Gastrocnemius medialis (tissue), 4 donors: ENCODE measurements at regions not wholly inside any gene's neighbourhood (a gene's known extent, or its start where the extent isn't known, plus 50 kb on each side); places are given as distances from the start of the nearest gene placed in this dataset.

Experiments used
- ATAC-seq, 2 donors: fragments of 150-250 bp; one replicate each; pipeline ENCODE4 v1.9.1; 2016
- DNase-seq, 2 donors: peaks; one replicate each; pipeline ENCODE4 v3.0.0-alpha.2; 2019
- H3K27ac ChIP-seq, 4 donors: fragments of 200-600 bp; sonication (generic); 1 replicate in 1 of 4; 2 replicates in 3 of 4; pipeline ENCODE4 v1.5.1; 2016 to 2018; ENCODE audit warnings: mild to moderate bottlenecking in 2 of 4, moderate library complexity in 1 of 4
- H3K27me3 ChIP-seq, 3 donors: fragments of 200-600 bp; sonication (generic) in 2 of 3; 1 replicate in 1 of 3; 2 replicates in 2 of 3; pipeline versions ENCODE4 v1.5.1 to v1.6.0; 2016 to 2019; ENCODE audit warnings: mild to moderate bottlenecking in 1 of 3, moderate library complexity in 1 of 3
- H3K36me3 ChIP-seq, 2 donors: fragments of 200-600 bp; sonication (generic) in 1 of 2; one replicate each; pipeline ENCODE4 v1.5.1; 2017 to 2018
- H3K4me1 ChIP-seq, 2 donors: fragments of 200-600 bp; sonication (generic) in 1 of 2; one replicate each; pipeline ENCODE4 v1.5.1; 2016 to 2017; ENCODE audit warnings: mild to moderate bottlenecking in 2 of 2
- H3K4me3 ChIP-seq, 4 donors: fragments of 200-600 bp; sonication (generic) in 3 of 4; 1 replicate in 1 of 4; 2 replicates in 3 of 4; pipeline ENCODE4 v1.5.1; 2016 to 2019; ENCODE audit warnings: mild to moderate bottlenecking in 2 of 4
- H3K9me3 ChIP-seq, 3 donors: fragments of 200-600 bp; sonication (generic) in 2 of 3; 1 replicate in 1 of 3; 2 replicates in 2 of 3; pipeline ENCODE4 v1.5.1; 2016 to 2019
- CTCF ChIP-seq, 5 experiments: fragments of 450-650 bp in 3 of 5; fragments of 200-600 bp in 2 of 5; sonication (generic) in 2 of 5; IDR thresholded peaks in 4 of 5; conservative IDR thresholded peaks in 1 of 5; 1 replicate in 4 of 5; 2 replicates in 1 of 5; pipeline ENCODE4 v1.5.1; 2016 to 2019; ENCODE audit warnings: antibody characterized with exemption in 5 of 5, mild to moderate bottlenecking in 3 of 5, moderate library complexity in 3 of 5
- POLR2A ChIP-seq, 2 donors: fragments of 450-650 bp; IDR thresholded peaks; one replicate each; pipeline ENCODE4 v1.6.1; 2017; ENCODE audit warnings: antibody characterized with exemption in 2 of 2, mild to moderate bottlenecking in 2 of 2, moderate library complexity in 2 of 2
- in situ Hi-C, 4 donors: fragments of 200-750 bp; cut with MboI; loops; one replicate each; pipeline versions ENCODE4 v1.15.0 to v1.8.0; 2017; ENCODE audit warnings: low sequenced_read_pairs in 4 of 4
- intact Hi-C: fragments of 100-400 bp; cut with DNase I; formaldehyde crosslinking; loops from one replicate; pipeline ENCODE4 v1.15.1; 2023; ENCODE audit warnings: low total_unique reads

GRCh38 chr16:86296256-86296655 lies 214.1 kb upstream of the FOXF1 start:
- Histone ChIP-seq H3K27ac (no peak overlapping the region), H3K4me1 (no peaks in the 10 kb centered on the region), H3K27me3 (peaks cover 54 to 71% (median 58%) of the 10 kb centered on the region in 3 donors), H3K9me3 (no peaks in the 10 kb centered on the region), H3K36me3 (no peaks in the 10 kb centered on the region), H3K4me3 (no peak overlapping the region)
- no peak for TF ChIP-seq POLR2A (IDR thresholded peaks at IDR 0.05)
- TF ChIP-seq CTCF (IDR thresholded peaks at IDR 0.05 in 4 of 5, conservative IDR thresholded peaks at IDR 0.05 in 1 of 5), result no peak
- intact Hi-C loops (no loop called here), in situ Hi-C loops (no loop called here)
- DNase-seq (no peak), ATAC-seq (no peak)

GRCh38 chr16:86297391-86297790 lies 212.9 kb upstream of the FOXF1 start:
- ATAC-seq (no peak), DNase-seq (no peak)
- no peaks in the 10 kb centered on the region for H3K9me3 ChIP-seq
- TF ChIP-seq POLR2A (IDR thresholded peaks at IDR 0.05), result no peak
- TF ChIP-seq CTCF (IDR thresholded peaks at IDR 0.05 in 4 of 5, conservative IDR thresholded peaks at IDR 0.05 in 1 of 5), result no peak
- H3K4me1 ChIP-seq, result no peaks in the 10 kb centered on the region
- peaks cover 46 to 65% (median 55%) of the 10 kb centered on the region in 3 donors for H3K27me3 ChIP-seq
- no peaks in the 10 kb centered on the region for H3K36me3 ChIP-seq
- H3K27ac ChIP-seq, result no peak overlapping the region
- intact Hi-C loops (no loop called here), in situ Hi-C loops (no loop called here)
- no peak overlapping the region for H3K4me3 ChIP-seq

- Histone ChIP-seq H3K4me3 (no peak overlapping the region), H3K9me3 (no peaks in the 10 kb centered on the region), H3K36me3 (no peaks in the 10 kb centered on the region), H3K4me1 (no peaks in the 10 kb centered on the region), H3K27ac (no peak overlapping the region), H3K27me3 (peaks cover 45 to 63% (median 54%) of the 10 kb centered on the region in 3 donors)
- ATAC-seq (no peak), DNase-seq (no peak)
- intact Hi-C loops (no loop called here), in situ Hi-C loops (no loop called here)
- TF ChIP-seq POLR2A (IDR thresholded peaks at IDR 0.05) (no peak), CTCF (IDR thresholded peaks at IDR 0.05 in 4 of 5, conservative IDR thresholded peaks at IDR 0.05 in 1 of 5) (no peak)
These were observed 212.2 kb upstream of the FOXF1 start for GRCh38 chr16:86297866-86298757.

GRCh38 chr16:86298758-86299134 lies 211.6 kb upstream of the FOXF1 start:
- Histone ChIP-seq H3K4me1 (no peaks in the 10 kb centered on the region), H3K9me3 (no peaks in the 10 kb centered on the region), H3K27me3 (peaks cover 45 to 60% (median 54%) of the 10 kb centered on the region in 3 donors), H3K27ac (no peak overlapping the region), H3K36me3 (no peaks in the 10 kb centered on the region), H3K4me3 (no peak overlapping the region)
- ATAC-seq, result no peak
- TF ChIP-seq POLR2A (IDR thresholded peaks at IDR 0.05), result no peak
- DNase-seq, result no peak
- in situ Hi-C loops, result no loop called here
- intact Hi-C loops, result no loop called here

- Histone ChIP-seq H3K4me1 (no peaks in the 10 kb centered on the region), H3K4me3 (no peak overlapping the region), H3K27me3 (peaks cover 39 to 59% (median 52%) of the 10 kb centered on the region in 3 donors), H3K9me3 (no peaks in the 10 kb centered on the region), H3K27ac (no peak overlapping the region), H3K36me3 (no peaks in the 10 kb centered on the region)
- intact Hi-C loops (no loop called here), in situ Hi-C loops (no loop called here)
- no peak for ATAC-seq
- TF ChIP-seq CTCF (IDR thresholded peaks at IDR 0.05 in 4 of 5, conservative IDR thresholded peaks at IDR 0.05 in 1 of 5), result no peak
- no peak for TF ChIP-seq POLR2A (IDR thresholded peaks at IDR 0.05)
- no peak for DNase-seq
These were observed 210.3 kb upstream of the FOXF1 start for GRCh38 chr16:86299882-86300610.
